Esophagus mucosa (tissue), 1 donor: ENCODE measurements at regions not wholly inside any gene's neighbourhood (a gene's known extent, or its start where the extent isn't known, plus 50 kb on each side); places are given as distances from the start of the nearest gene placed in this dataset.
"Not testable (repeated sequence)": the region's sequence is repeated elsewhere in the genome, so short reads cannot be mapped to it uniquely, and the experiment has no call there.

Experiments
- ATAC-seq: fragments of 200-7000 bp; cut with Tn5 transposase; one replicate; pipeline ENCODE4 v1.9.1; 2020
- donor health status: DM: yes; HTN: yes; CAD: no.

GRCh38 chr1:191693797-191694196, 464.5 kb upstream of the RGS18 start:
- ATAC-seq: no peak

DNA sequence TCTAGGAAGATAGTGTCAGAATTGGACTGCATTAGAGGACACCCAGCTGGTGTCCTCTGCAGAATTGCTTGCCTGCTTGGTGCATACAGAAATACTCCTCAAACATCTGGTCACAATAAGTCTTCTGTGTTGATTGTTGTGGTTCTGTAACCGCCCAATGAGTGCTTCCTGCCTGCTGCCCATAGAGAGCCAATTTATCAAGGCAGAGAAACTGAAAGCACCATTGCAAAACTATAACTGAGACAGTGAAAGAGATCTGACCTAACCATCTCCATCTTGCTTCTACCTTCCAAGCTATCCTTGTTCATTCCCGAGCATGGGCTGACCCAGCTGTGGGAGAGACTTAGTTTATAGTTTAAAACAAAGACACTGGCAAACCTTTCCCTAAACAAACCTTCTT, 462.4 kb upstream of the RGS18 start:
- no peak for ATAC-seq

DNA sequence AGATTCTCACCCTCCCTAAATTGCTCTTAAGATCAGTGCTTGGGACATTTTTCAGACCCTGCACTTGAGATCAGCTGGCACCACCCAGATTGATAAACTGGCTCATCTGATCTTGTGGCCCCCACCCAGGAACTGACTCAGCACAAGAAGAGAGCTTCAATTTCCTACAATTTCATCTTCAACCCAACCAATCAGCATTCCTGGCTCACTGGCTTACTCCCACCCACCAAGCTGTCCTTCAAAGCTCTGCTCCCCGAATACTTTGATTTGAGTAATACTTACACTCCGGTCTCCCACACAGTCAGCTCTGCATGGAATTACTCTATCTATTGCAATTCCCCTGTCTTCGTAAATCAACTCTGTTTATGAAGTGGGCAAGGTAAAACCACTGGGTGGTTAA, 461.9 kb upstream of the RGS18 start:
- no peak for ATAC-seq

DNA sequence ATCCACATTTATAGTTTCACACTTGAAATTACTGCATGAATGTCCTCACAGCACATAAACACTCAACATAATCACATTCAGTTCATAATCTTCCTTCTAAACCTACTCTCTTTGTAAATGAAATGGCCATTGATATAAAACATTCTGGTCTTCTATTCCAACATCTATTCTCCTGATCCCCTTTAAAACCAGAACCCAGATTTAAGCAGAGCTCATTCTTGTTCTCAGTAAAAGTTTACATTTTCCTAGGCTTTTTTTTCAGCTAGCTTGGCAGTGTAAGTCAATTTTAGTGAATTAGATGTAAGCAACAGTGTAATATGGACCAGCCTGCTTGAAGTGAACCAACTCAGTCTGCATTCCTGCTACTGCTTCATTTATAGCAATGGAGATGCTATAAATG, 460.7 kb upstream of the RGS18 start:
- ATAC-seq: no peak

DNA sequence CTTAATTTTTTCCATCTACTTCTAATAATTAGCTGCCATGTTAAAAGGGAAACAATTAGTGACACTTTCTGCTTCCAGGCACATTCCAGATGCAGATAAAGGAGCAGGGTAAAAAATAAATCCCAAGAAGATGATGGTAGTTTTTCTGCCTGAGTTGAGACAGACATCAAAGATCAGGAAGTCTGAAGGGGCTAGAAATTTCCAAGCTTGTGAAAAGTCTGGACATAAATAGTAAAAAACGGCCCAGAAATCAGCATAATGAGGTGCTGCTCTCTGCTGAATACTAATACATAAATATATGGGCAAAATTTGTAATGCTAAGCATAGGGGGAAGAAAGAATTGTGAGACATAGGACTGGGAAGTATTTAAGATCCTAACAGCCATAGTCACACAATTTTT, 460.0 kb upstream of the RGS18 start:
- no peak for ATAC-seq

DNA sequence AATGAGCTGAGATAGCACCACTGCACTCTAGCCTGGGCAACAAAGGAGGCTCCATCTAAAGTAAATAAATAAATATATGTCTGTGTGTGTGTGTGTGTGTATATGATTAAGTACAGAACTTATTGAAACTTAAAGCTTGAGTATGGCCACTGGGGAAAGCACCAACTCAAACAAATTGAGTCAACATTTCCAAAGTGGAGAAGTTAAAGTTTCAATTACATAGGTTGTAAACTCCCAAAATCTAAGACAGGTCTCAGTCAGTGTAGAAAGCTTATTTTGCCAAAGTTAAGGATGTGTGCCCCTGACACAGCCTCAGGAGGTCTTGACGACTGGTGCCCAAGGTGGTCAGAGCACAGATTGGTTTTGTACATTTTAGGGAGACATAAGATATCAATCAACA, 458.9 kb upstream of the RGS18 start:
- ATAC-seq: no peak

GRCh38 chr1:191700922-191701321, 457.3 kb upstream of the RGS18 start:
- no peak for ATAC-seq

- no peak for ATAC-seq
Observed at GRCh38 chr1:191702124-191702523, 456.1 kb upstream of the RGS18 start.

DNA sequence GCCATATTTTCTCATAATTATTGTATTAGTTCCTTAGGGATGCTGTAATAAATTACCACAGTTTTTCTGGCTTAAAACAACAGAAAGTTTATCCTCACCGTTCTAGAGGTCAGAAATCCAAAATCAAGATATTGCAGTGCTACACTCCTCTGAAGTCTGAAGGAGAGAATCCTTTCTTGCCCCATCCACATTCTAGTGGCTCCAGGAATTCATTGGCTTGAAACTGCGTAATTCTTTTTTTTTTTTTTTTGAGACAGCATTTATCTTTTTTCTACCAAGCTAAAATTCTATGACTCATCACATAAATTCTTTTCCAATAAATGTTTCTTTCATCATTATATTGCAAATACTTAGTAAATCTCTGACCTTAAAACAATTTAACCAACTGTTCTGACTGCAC, 451.0 kb upstream of the RGS18 start:
- ATAC-seq: no peak

DNA sequence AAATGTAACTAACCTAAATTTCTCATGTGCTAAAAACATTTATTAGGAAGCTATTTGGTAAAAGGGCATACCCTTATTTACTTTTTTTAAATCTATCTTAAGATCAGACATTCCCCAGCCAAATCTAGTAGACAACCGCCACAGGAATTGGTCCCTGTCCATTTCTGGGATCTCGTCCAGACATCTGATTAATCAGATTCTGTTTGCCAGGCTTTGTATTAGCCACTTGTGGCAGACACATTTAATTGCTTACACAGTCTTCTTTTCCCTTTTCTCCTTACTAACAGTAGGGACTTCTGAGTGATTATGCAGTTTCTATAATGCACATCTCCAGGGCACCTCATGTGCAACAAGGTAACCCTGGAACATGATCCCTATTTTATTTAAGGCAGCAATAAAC, 449.0 kb upstream of the RGS18 start:
- no peak for ATAC-seq

GRCh38 chr1:191711961-191712360, 446.3 kb upstream of the RGS18 start:
- no peak for ATAC-seq

- ATAC-seq: no peak
Observed at GRCh38 chr1:191714845-191715244, 443.4 kb upstream of the RGS18 start.

- no peak for ATAC-seq
Observed at GRCh38 chr1:191729742-191730141, 428.5 kb upstream of the RGS18 start.

DNA sequence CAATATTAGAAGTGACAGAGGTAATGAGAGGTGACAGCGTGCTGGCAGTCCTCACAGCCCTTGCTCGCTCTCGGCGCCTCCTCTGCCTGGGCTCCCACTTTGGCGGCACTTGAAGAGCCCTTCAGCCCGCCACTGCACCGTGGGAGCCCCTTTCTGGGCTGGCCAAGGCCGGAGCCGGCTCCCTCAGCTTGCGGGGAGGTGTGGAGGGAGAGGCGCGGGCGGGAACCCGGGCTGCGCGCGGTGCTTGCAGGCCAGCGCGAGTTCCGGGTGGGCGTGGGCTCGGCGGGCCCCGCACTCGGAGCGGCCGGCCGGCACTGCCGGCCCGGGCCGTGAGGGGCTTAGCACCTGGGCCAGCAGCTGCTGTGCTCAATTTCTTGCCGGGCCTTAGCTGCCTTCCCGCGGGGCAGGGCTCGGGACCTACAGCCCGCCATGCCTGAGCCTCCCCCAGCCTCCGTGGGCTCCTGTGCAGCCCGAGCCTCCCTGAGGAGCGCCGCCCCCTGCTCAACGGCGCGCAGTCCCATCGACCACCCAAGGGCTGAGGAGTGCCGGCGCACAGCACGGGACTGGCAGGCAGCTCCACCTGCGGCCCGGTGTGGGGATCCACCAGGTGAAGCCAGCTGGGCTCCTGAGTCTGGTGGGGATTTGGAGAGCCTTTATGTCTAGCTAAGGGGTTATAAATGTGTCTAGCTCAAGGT, 426.5 kb upstream of the RGS18 start:
- ATAC-seq: not testable (repeated sequence)

- ATAC-seq: no peak
Observed at GRCh38 chr1:191734321-191734720, 423.9 kb upstream of the RGS18 start.

GRCh38 chr1:191739544-191739943, 418.7 kb upstream of the RGS18 start:
- ATAC-seq: no peak

DNA sequence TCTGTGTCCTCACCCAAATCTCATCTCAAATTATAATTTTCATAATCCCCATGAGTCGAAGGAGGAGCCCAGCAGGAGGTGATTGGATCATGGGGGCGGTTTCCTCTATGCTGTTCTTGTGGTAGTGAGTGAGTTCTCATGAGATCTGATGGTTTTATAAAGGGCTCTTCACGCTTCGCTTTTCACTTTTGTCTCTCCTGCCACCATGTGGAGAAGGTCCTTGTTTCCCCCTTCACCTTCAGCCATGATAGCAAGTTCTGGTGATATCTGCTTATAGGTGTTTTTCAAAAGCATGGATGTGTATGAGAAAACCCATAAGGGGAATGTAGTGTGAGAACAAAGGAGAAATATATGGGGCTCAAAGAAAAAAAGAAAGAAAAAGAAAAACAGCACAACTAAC, 405.9 kb upstream of the RGS18 start:
- no peak for ATAC-seq

GRCh38 chr1:191760016-191760415, 398.2 kb upstream of the RGS18 start:
- ATAC-seq: no peak

GRCh38 chr1:191788551-191788950, 369.7 kb upstream of the RGS18 start:
- ATAC-seq: no peak

DNA sequence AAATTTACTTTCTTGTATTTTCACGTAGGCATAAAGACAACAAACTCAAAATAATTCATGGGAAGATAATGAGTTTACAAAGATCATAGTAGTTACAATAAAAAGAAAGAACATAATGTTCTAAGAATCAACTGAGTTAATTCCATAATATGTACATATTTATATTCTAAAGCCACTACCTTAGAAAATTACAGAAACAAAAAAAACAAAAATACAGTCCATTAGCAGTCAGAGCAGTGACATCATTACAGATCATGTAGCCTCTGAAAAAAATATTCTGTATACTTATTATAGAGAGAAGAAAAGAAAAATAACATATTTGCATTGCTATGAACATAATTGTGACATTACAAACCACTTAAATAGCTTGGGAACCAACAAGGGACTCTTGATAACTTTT, 360.1 kb upstream of the RGS18 start:
- no peak for ATAC-seq

- no peak for ATAC-seq
Observed at GRCh38 chr1:191804311-191804710, 354.0 kb upstream of the RGS18 start.

- ATAC-seq: not testable (repeated sequence)
Observed at GRCh38 chr1:191813593-191813992, 344.7 kb upstream of the RGS18 start.

DNA sequence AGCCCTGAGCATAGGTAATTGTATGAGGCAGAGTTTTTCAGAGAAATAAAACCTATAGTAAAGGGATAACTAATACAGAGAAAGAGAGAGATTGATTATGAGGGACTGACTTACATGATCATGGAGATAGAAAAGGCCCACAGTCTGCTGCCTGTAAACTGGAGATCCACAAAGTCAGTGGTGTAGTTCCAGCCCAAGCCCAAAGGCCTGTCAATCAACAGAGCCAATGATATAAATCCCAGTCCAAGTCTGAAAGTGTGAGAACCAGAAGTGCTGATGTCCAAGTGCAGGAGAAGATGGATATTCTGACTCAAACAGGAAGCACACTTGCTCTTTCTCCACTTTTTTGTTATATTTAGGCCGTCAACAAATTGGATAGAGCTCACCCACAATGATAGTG, 340.1 kb upstream of the RGS18 start:
- ATAC-seq: no peak

DNA sequence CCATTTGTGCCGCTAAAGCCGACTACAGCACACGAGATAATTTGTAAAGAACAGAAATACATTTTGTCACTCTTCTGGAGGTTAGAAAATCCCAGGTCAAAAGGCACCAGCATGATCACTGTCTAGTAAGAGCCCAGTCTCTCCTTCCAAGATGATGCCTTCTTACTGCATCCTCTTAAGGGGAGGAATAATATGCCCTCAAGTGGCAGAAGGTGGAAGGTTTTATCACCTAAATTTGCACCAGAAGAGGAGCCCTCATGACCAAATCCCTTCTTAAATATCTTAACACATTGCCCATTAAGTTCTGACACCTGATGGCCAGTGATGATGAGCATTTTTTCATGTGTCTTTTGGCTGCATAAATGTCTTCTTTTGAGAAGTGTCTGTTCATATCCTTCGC, 326.7 kb upstream of the RGS18 start:
- no peak for ATAC-seq

DNA sequence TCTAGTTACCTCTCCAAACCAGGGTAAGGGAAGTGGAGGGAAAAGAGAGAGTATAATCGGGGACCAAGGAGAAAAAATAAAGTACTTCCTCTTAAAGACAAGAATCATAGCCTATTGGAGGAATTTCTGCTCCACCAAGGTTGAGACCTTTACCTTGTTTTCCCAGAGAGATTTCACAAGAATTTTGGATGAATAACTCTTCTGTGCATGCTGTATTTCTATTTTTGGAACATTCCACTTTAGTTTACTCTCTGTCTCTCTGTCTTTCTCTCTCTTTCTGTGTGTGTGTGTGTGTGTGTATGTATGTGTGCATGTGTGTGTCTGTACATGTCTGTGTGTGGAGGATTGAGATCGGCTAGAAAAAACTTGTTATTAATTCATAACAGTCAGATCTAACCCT, 318.4 kb upstream of the RGS18 start:
- no peak for ATAC-seq
